Rectal smooth muscle tissue (tissue), 1 donor: ENCODE measurements at regions not wholly inside any gene's neighbourhood (a gene's known extent, or its start where the extent isn't known, plus 50 kb on each side); places are given as distances from the start of the nearest gene placed in this dataset.

Source experiments
- H3K27ac ChIP-seq: one replicate; pipeline ENCODE4 v1.7.0; 2013; ENCODE audit warnings: low read depth, low read length, inconsistent platforms
- H3K27me3 ChIP-seq: one replicate; pipeline ENCODE4 v1.7.0; 2013; ENCODE audit warnings: low read length; ENCODE audit not compliant: control insufficient read depth, insufficient read depth
- H3K36me3 ChIP-seq: one replicate; pipeline ENCODE4 v1.7.0; 2013; ENCODE audit warnings: low read length; ENCODE audit not compliant: control insufficient read depth, insufficient read depth
- H3K4me1 ChIP-seq: one replicate; pipeline ENCODE4 v1.7.0; 2013; ENCODE audit warnings: low read length; ENCODE audit not compliant: control insufficient read depth, insufficient read depth
- H3K4me3 ChIP-seq: one replicate; pipeline ENCODE4 v1.7.0; 2013; ENCODE audit warnings: low read length
- H3K9ac ChIP-seq: one replicate; pipeline ENCODE4 v1.7.0; 2013; ENCODE audit warnings: low read length

- Histone ChIP-seq H3K4me1 (peaks cover 13% of the 10 kb centered on the region), H3K4me3 (no peak overlapping the region)
Measured at GRCh38 chr2:19806591-19806990, 95.2 kb downstream of the TTC32 start.

GRCh38 chr2:19806131-19806530 lies 95.7 kb downstream of the TTC32 start:
- peaks cover 14% of the 10 kb centered on the region for H3K4me1 ChIP-seq
- H3K36me3 ChIP-seq = no peaks in the 10 kb centered on the region
- H3K9ac ChIP-seq = no peak overlapping the region
- H3K27me3 ChIP-seq = no peaks in the 10 kb centered on the region
- no peak overlapping the region for H3K4me3 ChIP-seq
- H3K27ac ChIP-seq = no peak overlapping the region

More at GRCh38 chr2:19806591-19806990, 95.2 kb downstream of the TTC32 start:
- H3K27me3 ChIP-seq = no peaks in the 10 kb centered on the region
- H3K9ac ChIP-seq = no peak overlapping the region
- no peaks in the 10 kb centered on the region for H3K36me3 ChIP-seq
- no peak overlapping the region for H3K27ac ChIP-seq

DNA sequence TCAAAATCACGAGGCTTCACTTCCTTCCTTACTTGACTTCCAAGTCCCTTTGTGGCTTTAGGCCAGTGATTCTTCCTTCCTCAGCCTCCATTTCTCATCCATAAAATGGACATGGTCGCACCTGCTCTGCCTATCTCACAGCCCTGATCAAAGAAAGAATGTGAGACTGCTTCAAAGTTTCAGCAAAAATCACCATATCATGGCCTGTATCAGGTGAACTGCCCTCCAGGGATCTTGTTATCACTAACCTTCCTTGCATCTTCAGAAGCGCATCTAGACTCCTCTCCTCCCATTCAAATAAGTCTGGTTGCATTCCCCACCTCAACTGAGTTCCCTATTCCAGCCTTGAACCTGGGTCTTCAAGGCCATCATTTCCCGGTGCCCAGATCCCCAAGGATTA lies 96.5 kb downstream of the TTC32 start:
- H3K27me3 ChIP-seq = no peaks in the 10 kb centered on the region
- H3K4me3 ChIP-seq = no peak overlapping the region
- H3K4me1 ChIP-seq = peaks cover 14% of the 10 kb centered on the region
- no peak overlapping the region for H3K9ac ChIP-seq
- H3K27ac ChIP-seq = no peak overlapping the region
- H3K36me3 ChIP-seq = no peaks in the 10 kb centered on the region

- H3K4me1 ChIP-seq = peaks cover 14% of the 10 kb centered on the region
- H3K27ac ChIP-seq = no peak overlapping the region
- no peaks in the 10 kb centered on the region for H3K27me3 ChIP-seq
- no peaks in the 10 kb centered on the region for H3K36me3 ChIP-seq
- no peak overlapping the region for H3K4me3 ChIP-seq
- H3K9ac ChIP-seq = no peak overlapping the region
Measured at GRCh38 chr2:19804639-19805260, 97.0 kb downstream of the TTC32 start.

DNA sequence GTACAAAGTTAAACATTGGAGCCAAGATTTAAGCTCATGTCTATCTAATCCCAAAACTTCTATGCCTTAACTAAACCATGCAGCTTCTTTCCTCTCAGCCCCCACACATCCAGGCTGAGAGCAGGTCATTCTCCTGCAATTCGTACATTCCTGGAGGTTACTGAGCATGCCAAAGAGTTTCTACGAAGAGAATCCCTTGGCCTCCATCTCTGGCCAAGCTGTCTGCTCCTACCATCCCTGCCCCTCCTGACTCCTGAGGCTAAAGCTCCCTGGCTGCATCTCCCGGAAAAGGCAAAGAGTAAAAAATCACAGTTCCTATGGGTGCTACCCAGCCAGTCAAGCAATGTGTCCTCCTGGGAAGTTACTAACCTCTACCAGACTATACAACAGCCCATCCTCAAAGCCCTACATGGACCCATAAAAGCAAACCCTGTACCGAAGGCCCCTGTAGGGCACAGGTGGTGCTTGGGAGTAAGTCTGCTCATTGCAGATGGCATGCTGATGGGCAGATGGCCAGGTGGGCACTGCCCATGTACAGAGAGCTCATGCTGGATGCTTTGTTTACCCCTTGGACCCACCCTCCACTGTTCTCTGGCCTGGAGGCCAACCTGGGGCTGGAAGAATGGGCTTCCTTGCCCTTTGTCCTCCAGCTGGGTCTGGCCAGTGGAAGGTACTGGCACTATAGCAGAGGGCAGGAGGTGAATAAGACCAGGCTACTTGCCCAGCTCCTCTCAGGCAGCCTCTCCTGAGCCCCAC lies 99.5 kb downstream of the TTC32 start:
- Histone ChIP-seq H3K9ac (no peak overlapping the region), H3K4me3 (no peak overlapping the region), H3K4me1 (peaks cover 14% of the 10 kb centered on the region), H3K36me3 (no peaks in the 10 kb centered on the region), H3K27me3 (no peaks in the 10 kb centered on the region), H3K27ac (peak overlapping the region; percentile 62)

- H3K27ac ChIP-seq = peak overlapping the region; percentile 62
- no peak overlapping the region for H3K4me3 ChIP-seq
- H3K27me3 ChIP-seq = no peaks in the 10 kb centered on the region
- peaks cover 14% of the 10 kb centered on the region for H3K4me1 ChIP-seq
- H3K36me3 ChIP-seq = no peaks in the 10 kb centered on the region
- H3K9ac ChIP-seq = no peak overlapping the region
Measured at GRCh38 chr2:19801367-19802080, 100.3 kb downstream of the TTC32 start.

DNA sequence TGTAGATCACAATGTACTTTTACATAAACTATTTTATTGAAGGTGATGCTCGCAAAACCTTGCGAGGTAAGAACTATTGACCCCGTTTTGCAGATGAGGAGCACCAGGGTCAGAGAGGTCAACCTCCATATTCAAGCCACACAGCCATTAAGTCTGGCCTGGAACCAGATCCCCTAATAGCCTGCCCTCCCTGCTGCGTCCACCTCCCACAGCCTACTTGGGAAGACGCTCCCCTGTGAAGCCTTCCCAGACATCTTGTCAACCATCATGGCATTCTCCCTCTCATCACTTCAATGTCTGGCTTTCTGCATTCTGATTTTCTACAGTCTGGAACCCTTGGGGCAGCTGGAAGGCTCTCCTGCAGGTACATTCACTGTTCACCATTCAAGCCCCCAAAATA lies 101.0 kb downstream of the TTC32 start:
- H3K27ac ChIP-seq = no peak overlapping the region
- no peaks in the 10 kb centered on the region for H3K27me3 ChIP-seq
- H3K36me3 ChIP-seq = no peaks in the 10 kb centered on the region
- H3K9ac ChIP-seq = no peak overlapping the region
- H3K4me1 ChIP-seq = peaks cover 14% of the 10 kb centered on the region
- no peak overlapping the region for H3K4me3 ChIP-seq

DNA sequence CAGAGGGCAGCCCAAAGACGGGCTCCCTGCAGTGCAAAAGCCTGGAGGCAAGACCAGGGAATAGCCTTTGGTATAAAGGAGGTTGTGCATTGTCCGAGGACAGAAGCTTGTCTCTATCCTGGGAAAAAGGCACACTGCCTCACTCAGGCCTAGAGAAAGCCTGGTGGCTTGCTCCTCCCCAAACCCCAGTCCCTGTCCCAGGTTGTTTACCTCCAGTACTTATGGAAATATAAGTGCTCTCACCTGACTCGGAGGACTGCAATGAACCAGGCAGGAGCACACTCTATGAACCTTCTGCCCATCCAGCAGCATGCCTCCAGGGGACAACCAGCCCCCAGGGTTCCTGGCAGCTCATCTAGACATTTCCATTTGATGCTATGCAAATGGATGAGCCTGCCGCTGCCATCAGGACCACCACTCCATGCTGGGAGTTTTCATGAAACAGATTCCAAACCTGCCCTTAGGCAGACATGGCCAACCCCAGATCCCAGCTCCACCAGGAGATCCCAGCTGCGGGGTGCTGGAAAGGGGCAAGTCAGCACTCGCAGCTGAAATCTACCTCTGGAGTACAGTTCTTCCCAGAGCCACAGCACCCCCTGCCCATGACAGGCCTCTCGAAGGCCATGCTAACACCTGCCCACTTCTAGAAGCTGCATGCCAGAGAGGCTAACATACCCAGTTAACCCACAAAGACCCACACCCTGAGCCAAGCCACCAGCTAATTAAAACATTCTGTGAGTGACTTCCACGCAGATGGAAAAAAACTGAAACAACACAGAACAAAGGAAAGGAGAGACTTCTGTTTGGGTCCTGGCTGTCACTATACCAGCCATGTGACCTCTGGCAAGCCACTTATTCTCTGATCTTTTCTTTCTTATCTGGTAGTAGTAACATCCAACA lies 101.7 kb downstream of the TTC32 start:
- no peaks in the 10 kb centered on the region for H3K36me3 ChIP-seq
- H3K9ac ChIP-seq = no peak overlapping the region
- no peak overlapping the region for H3K4me3 ChIP-seq
- H3K27me3 ChIP-seq = no peaks in the 10 kb centered on the region
- peaks cover 14% of the 10 kb centered on the region for H3K4me1 ChIP-seq
- no peak overlapping the region for H3K27ac ChIP-seq

DNA sequence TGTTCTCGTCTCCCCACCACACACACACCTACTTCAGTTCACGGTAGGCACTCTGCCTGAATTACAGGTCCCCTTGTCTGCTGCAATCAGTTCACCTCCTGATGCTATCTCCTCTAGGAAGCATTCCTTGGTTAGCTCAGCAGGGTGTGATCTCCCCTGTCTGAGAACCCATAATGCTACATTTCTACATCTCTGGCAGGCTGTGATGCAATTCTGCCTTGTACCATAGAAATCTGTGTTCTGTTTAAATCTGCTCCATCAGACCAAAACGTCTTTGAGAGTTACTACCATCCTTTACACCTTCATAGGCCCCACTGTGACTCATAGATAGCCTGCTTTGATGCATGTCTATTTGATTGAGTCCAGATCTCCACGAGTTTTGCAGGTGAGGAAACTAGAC lies 103.9 kb downstream of the TTC32 start:
- Histone ChIP-seq H3K4me3 (no peak overlapping the region), H3K4me1 (peaks cover 12% of the 10 kb centered on the region), H3K36me3 (no peaks in the 10 kb centered on the region), H3K27me3 (no peaks in the 10 kb centered on the region), H3K27ac (no peak overlapping the region), H3K9ac (no peak overlapping the region)

GRCh38 chr2:19797243-19797810 lies 104.5 kb downstream of the TTC32 start:
- Histone ChIP-seq H3K9ac (no peak overlapping the region), H3K4me1 (peaks cover 8% of the 10 kb centered on the region), H3K4me3 (no peak overlapping the region), H3K27me3 (no peaks in the 10 kb centered on the region), H3K27ac (no peak overlapping the region), H3K36me3 (no peaks in the 10 kb centered on the region)

DNA sequence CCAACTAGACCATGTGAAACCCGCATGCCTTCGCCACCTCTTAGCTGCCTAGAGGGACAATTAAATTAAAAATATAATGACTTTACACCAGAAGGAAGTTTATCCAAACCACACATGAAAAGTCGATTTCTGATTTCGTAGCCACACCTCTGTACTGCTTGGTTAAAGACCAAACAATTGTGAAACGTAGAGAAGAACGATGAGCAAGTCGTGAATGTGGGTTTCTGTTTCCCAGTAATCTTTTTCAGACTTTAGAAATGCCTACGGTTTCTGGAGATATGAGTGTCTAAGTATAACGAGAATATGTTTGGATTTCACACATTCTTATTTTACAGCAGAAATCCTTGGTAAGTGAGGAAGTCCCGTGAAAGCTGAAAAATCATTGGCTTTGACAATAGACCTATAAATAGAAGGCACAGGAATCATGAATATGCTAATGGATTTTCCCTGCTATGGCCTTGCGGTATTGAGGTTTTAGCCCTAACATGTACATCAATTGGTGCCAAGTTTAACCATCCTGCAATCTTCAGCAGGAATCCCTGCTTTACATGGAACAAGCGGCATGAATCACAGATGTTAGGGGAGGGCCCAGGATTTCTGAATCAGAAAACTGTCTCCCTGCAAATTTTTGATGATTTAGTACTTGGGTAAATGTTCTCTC lies 105.6 kb downstream of the TTC32 start:
- no peaks in the 10 kb centered on the region for H3K27me3 ChIP-seq

More for the DNA sequence above, 105.6 kb downstream of the TTC32 start:
- no peaks in the 10 kb centered on the region for H3K4me1 ChIP-seq
- H3K4me3 ChIP-seq = no peak overlapping the region
- H3K36me3 ChIP-seq = no peaks in the 10 kb centered on the region
- no peak overlapping the region for H3K9ac ChIP-seq
- no peak overlapping the region for H3K27ac ChIP-seq
